ENCODE measurements at regions not wholly inside any gene's neighbourhood (a gene's known extent, or its start where the extent isn't known, plus 50 kb on each side); places are given as distances from the start of the nearest gene placed in this dataset.
"Not testable (repeated sequence)": the region's sequence is repeated elsewhere in the genome, so short reads cannot be mapped to it uniquely, and the experiment has no call there.

DNA sequence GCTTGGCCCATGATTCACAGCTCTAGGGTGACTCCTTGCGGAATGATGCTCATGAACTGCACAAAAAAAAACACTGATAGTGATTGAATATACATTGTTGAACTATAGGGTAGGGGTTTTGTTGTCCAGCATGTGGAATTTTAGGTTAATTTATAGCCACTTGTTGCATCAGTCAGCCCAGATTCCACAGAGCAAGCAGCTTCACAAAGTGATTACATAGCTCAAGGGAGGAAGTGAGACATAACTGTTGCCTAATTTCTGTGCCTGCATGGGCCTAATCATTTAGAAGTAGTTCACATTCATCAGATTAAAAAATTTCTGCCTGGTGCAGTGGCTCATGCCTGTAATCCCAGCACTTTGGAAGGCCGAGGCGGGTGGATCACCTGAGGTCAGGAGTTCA is 142.2 kb upstream of the ZNF722 start:
- BruUV-seq (replicated peaks); H3K4me3 ChIP-seq (replicated peaks in 1 of 2; ENCODE audit: low read depth in 1 of 2, low read length in 2 of 2); intact Hi-C loops (cut with micrococcal nuclease); CTCF ChIA-PET; H3K4me2 ChIP-seq (ENCODE audit: low read length); H3K79me2 ChIP-seq (ENCODE audit: insufficient read depth, low read length); H3K36me3 ChIP-seq (ENCODE audit: control insufficient read depth in 1 of 2, insufficient read depth in 2 of 2, low read length in 2 of 2); H3K27ac ChIP-seq (ENCODE audit: low read depth, low read length); H4K20me1 ChIP-seq (ENCODE audit: insufficient read depth); H3K9me2 ChIP-seq (ENCODE audit: insufficient read depth); H3K4me1 ChIP-seq (ENCODE audit: control insufficient read depth in 1 of 2, insufficient read depth in 2 of 2, low read length in 2 of 2); H2AFZ ChIP-seq (ENCODE audit: low read depth, low read length, poor library complexity, severe bottlenecking); H3K9ac ChIP-seq (ENCODE audit: low read length); ATAC-seq; H3K27me3 ChIP-seq (ENCODE audit: insufficient read depth, low read length); DNase-seq (ENCODE audit: low read depth, low spot score); POLR2A ChIA-PET; RAD21 ChIA-PET (ENCODE audit: low non-redundant PET in 1 of 2, low total read pairs in 2 of 2, uncharacterized antibody in 2 of 2, unreplicated experiment in 2 of 2); H3K9me3 ChIP-seq (ENCODE audit: control insufficient read depth in 1 of 2, insufficient read depth in 1 of 2, low read depth in 1 of 2, low read length in 2 of 2): not testable (repeated sequence)

DNA sequence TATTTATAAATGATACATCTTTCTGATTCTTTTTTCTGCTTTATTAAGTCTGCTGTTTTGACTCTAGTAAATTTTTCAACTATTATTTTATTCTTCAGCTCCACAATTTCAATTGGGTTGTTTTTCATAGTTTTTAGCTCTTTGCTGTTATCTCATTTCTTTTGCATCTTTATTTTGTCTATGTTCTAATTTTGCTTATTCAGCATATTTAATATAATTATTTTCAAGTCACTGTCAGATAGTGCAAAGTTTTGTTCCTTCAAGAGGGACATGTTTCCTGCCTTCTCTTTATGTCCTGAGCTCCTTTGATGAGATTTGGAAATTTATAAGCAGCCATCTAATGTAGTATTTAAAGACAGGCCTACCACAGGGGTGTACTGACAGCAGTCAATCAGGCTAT is 131.5 kb upstream of the ZNF722 start:
- peaks cover 0 to 12% of the 10 kb centered on the region in 2 experiments; a peak in 2 of 4 replicates for H3K9me3 ChIP-seq (ENCODE audit: control insufficient read depth in 1 of 2, insufficient read depth in 1 of 2, low read depth in 1 of 2, low read length in 2 of 2)
- H2AFZ ChIP-seq (ENCODE audit: low read depth, low read length, poor library complexity, severe bottlenecking): no peak overlapping the region
- H3K4me2 ChIP-seq (ENCODE audit: low read length): no peak overlapping the region
- H3K9ac ChIP-seq (ENCODE audit: low read length): no peak overlapping the region
- no peak for DNase-seq (ENCODE audit: low read depth, low spot score)
- no peaks in the 10 kb centered on the region for H3K9me2 ChIP-seq (ENCODE audit: insufficient read depth)
- no peaks in the 10 kb centered on the region for H3K27me3 ChIP-seq (ENCODE audit: insufficient read depth, low read length)
- no peaks in the 10 kb centered on the region for H3K4me1 ChIP-seq (ENCODE audit: control insufficient read depth in 1 of 2, insufficient read depth in 2 of 2, low read length in 2 of 2)
- no peak overlapping the region for H3K4me3 ChIP-seq (replicated peaks in 1 of 2; ENCODE audit: low read depth in 1 of 2, low read length in 2 of 2)
- ChIA-PET CTCF (no interaction called here), POLR2A (no interaction called here), RAD21 (ENCODE audit: low non-redundant PET in 1 of 2, low total read pairs in 2 of 2, uncharacterized antibody in 2 of 2, unreplicated experiment in 2 of 2) (no interaction called here)
- H4K20me1 ChIP-seq (ENCODE audit: insufficient read depth): no peaks in the 10 kb centered on the region
- H3K27ac ChIP-seq (ENCODE audit: low read depth, low read length): no peak overlapping the region
- no peaks in the 10 kb centered on the region for H3K36me3 ChIP-seq (ENCODE audit: control insufficient read depth in 1 of 2, insufficient read depth in 2 of 2, low read length in 2 of 2)
- intact Hi-C loops (cut with micrococcal nuclease): no loop called here
- no peak for ATAC-seq
- BruUV-seq (replicated peaks): no TSS peak
- TF ChIP-seq JUND (IDR thresholded peaks at IDR 0.05) (no peak), EZH2phosphoT487 (IDR thresholded peaks at IDR 0.05; ENCODE audit: borderline replicate concordance) (no peak), POLR2AphosphoS5 (IDR thresholded peaks at IDR 0.05; ENCODE audit: low read depth, low read length) (no peak), EGR1 (IDR thresholded peaks at IDR 0.05; ENCODE audit: low read depth) (no peak), TCF7L2 (IDR thresholded peaks at IDR 0.05; ENCODE audit: borderline replicate concordance, extremely low read depth, insufficient read depth, insufficient read length) (no peak), ZFX (IDR thresholded peaks at IDR 0.05) (no peak), YY1 (IDR thresholded peaks at IDR 0.05; ENCODE audit: extremely low read depth, insufficient replicate concordance, low read depth, low read length) (no peak), CBX3 (IDR thresholded peaks at IDR 0.05; ENCODE audit: low read depth) (no peak)
- TF ChIP-seq, protein P1, sequence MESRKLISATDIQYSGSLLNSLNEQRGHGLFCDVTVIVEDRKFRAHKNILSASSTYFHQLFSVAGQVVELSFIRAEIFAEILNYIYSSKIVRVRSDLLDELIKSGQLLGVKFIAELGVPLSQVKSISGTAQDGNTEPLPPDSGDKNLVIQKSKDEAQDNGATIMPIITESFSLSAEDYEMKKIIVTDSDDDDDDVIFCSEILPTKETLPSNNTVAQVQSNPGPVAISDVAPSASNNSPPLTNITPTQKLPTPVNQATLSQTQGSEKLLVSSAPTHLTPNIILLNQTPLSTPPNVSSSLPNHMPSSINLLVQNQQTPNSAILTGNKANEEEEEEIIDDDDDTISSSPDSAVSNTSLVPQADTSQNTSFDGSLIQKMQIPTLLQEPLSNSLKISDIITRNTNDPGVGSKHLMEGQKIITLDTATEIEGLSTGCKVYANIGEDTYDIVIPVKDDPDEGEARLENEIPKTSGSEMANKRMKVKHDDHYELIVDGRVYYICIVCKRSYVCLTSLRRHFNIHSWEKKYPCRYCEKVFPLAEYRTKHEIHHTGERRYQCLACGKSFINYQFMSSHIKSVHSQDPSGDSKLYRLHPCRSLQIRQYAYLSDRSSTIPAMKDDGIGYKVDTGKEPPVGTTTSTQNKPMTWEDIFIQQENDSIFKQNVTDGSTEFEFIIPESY (IDR thresholded peaks at IDR 0.05; ENCODE audit: extremely low read depth, insufficient replicate concordance, low read length): no peak
- no peaks in the 10 kb centered on the region for H3K79me2 ChIP-seq (ENCODE audit: insufficient read depth, low read length)

DNA sequence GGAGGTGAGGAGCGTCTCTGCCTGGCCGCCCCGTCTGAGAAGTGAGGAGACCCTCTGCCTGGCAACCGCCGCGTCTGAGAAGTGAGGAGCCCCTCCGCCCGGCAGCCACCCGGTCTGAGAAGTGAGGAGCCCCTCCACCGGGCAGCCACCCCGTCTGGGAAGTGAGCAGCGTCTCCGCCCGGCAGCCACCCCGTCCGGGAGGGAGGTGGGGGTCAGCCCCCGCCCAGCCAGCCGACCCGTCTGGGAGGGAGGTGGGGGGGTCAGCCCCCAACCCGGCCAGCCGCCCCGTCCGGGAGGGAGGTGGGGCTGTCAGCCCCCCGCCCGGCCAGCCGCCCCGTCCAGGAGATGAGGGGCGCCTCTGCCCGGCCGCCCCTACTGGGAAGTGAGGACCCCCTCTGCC is 124.4 kb upstream of the ZNF722 start:
- H3K9me2 ChIP-seq (ENCODE audit: insufficient read depth); BruUV-seq (replicated peaks); ATAC-seq; POLR2A ChIA-PET; RAD21 ChIA-PET (ENCODE audit: low non-redundant PET in 1 of 2, low total read pairs in 2 of 2, uncharacterized antibody in 2 of 2, unreplicated experiment in 2 of 2); H3K4me1 ChIP-seq (ENCODE audit: control insufficient read depth in 1 of 2, insufficient read depth in 2 of 2, low read length in 2 of 2); CTCF ChIA-PET; DNase-seq (ENCODE audit: low read depth, low spot score); H3K36me3 ChIP-seq (ENCODE audit: control insufficient read depth in 1 of 2, insufficient read depth in 2 of 2, low read length in 2 of 2); H3K4me3 ChIP-seq (replicated peaks in 1 of 2; ENCODE audit: low read depth in 1 of 2, low read length in 2 of 2); H3K79me2 ChIP-seq (ENCODE audit: insufficient read depth, low read length); H2AFZ ChIP-seq (ENCODE audit: low read depth, low read length, poor library complexity, severe bottlenecking); H3K9ac ChIP-seq (ENCODE audit: low read length); H3K27me3 ChIP-seq (ENCODE audit: insufficient read depth, low read length); H4K20me1 ChIP-seq (ENCODE audit: insufficient read depth); H3K4me2 ChIP-seq (ENCODE audit: low read length); H3K27ac ChIP-seq (ENCODE audit: low read depth, low read length): not testable (repeated sequence)
- intact Hi-C loops (cut with micrococcal nuclease): loop anchor here (10.0 kb wide), 1 partner anchor 201 kb away; no protein-coding TSS in a partner anchor
- H3K9me3 ChIP-seq (ENCODE audit: control insufficient read depth in 1 of 2, insufficient read depth in 1 of 2, low read depth in 1 of 2, low read length in 2 of 2): peaks cover 11 to 19% of the 10 kb centered on the region in 2 experiments; a peak in 3 of 4 replicates

Measured in HCT116 (cell line).